HepG2 (cell line): ENCODE measurements at regions not wholly inside any gene's neighbourhood (a gene's known extent, or its start where the extent isn't known, plus 50 kb on each side); places are given as distances from the start of the nearest gene placed in this dataset.
A peak's percentile ranks its signal among the peaks of the same experiment; 100 is the strongest.

Experiments used
- AHDC1 ChIP-seq: sonication (generic); formaldehyde crosslinking; IDR thresholded peaks from 2 replicates; pipeline ENCODE4 v1.5.1; 2020; ENCODE audit warnings: mild to moderate bottlenecking, missing genetic modification reagents, borderline replicate concordance
- ELF3 ChIP-seq: IDR thresholded peaks from 2 replicates; pipeline ENCODE4 v1.6.1; 2016; ENCODE audit warnings: missing genetic modification reagents, missing compliant biosample characterization
- HMGXB3 ChIP-seq: sonication (generic); formaldehyde crosslinking; IDR thresholded peaks from 2 replicates; pipeline ENCODE4 v1.4.0; 2020; ENCODE audit warnings: missing genetic modification reagents, borderline replicate concordance
- IRF2 ChIP-seq: IDR thresholded peaks from 2 replicates; pipeline ENCODE4 v1.6.1; 2018; ENCODE audit warnings: missing genetic modification reagents, missing compliant biosample characterization
- MIXL1 ChIP-seq: IDR thresholded peaks from 2 replicates; pipeline ENCODE4 v1.6.1; 2016
- NR2F1 ChIP-seq, 2 experiments: fragments of 450-650 bp in 1 of 2; formaldehyde crosslinking in 1 of 2; IDR thresholded peaks; 2 replicates each; pipeline versions ENCODE4 v1.5.0 to v1.6.1; 2016 to 2020; ENCODE audit warnings: mild to moderate bottlenecking in 1 of 2, missing compliant biosample characterization in 1 of 2, missing genetic modification reagents in 1 of 2, moderate library complexity in 1 of 2
- NR2F6 ChIP-seq, 2 experiments: IDR thresholded peaks; 2 replicates each; pipeline ENCODE4 v1.6.1; 2016; ENCODE audit warnings: antibody characterized with exemption in 1 of 2, mild to moderate bottlenecking in 1 of 2
- SMC3 ChIP-seq: IDR thresholded peaks from 2 replicates; pipeline ENCODE4 v1.6.1; 2011; ENCODE audit warnings: low read length, improper control_type of control experiment
- ZNF136 ChIP-seq: sonication (generic); formaldehyde crosslinking; IDR thresholded peaks from 2 replicates; pipeline ENCODE4 v1.8.1; 2022; ENCODE audit warnings: low read depth, mild to moderate bottlenecking, moderate library complexity, missing genetic modification reagents
- ZNF20 ChIP-seq: sonication (generic); formaldehyde crosslinking; IDR thresholded peaks from 2 replicates; pipeline ENCODE4 v1.4.0; 2020; ENCODE audit warnings: mild to moderate bottlenecking, moderate library complexity, missing genetic modification reagents
- ZNF24 ChIP-seq: fragments of 450-650 bp; IDR thresholded peaks from 2 replicates; pipeline ENCODE4 v1.6.1; 2017; ENCODE audit warnings: antibody characterized with exemption, mild to moderate bottlenecking
- TF ChIP-seq, protein P1 (sequence below): IDR thresholded peaks from 2 replicates; pipeline ENCODE4 v1.6.1; 2016
- TF ChIP-seq, protein P2 (sequence below): sonication (generic); formaldehyde crosslinking; IDR thresholded peaks from 2 replicates; pipeline ENCODE4 v1.4.0; 2020; ENCODE audit warnings: missing genetic modification reagents, mild to moderate bottlenecking, borderline replicate concordance
- TF ChIP-seq, protein P3 (sequence below): sonication (generic); formaldehyde crosslinking; IDR thresholded peaks from 2 replicates; pipeline ENCODE4 v1.4.0; 2020; ENCODE audit warnings: mild to moderate bottlenecking, missing genetic modification reagents

DNA sequence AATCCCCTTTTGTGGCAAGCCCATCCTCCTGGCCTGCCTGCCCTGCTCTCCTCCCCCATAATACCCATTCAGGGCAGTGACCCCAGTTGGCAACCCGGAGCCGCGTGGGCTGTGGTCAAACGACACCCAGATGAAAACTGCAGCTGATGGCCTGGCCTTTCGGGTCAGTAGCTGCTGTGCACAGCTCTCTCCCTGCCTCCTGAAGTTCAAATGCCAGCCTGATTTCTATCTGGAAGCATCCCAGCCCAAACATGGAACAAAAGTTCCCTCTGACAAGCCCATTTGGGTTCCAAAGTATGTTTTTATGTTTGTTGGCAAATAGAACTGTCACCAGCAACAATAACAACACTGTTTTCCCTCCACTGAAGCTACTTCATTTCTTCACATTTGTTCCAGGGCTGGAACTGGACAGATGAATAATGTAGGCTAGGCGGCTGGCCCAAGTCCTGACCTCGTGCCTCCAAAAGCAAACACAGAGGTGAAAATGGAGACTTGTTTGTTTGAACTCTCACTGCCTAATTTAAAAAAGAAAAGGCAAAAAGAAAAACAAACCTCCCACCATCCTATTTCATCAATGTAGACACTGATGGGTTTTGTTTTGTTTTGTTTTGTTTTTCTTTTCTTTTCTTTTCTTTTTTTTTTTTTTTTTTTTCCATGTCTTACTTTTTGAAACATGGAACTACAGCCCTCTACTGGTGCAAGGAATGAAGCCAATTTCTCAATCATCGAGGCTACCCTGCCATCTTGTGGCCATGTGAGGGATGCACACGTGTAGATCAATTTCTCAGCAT lies 179.0 kb downstream of the ADSS2 start (continued):
- TF ChIP-seq ZNF24 (peak; percentile 73), MIXL1 (0 out of 2 replicates have a peak, but pooled peaks have one; percentile 49), SMC3 (peak; percentile 99), NR2F1 (CRISPR knock-in tag; IDR thresholded peaks at IDR 0.05) (peak; percentile 8 to 61; a peak in 1 of 4 replicates), HMGXB3 (CRISPR knock-in tag) (0 out of 2 replicates have a peak, but pooled peaks have one; percentile 51), NR2F6 (IDR thresholded peaks at IDR 0.05) (peak; percentile 51; the same call in 1 of the 2 replicates), NR2F6 (CRISPR knock-in tag; IDR thresholded peaks at IDR 0.05) (no peak), AHDC1 (peak; percentile 22; the same call in 1 of the 2 replicates), ZNF20 (CRISPR knock-in tag) (no peak), ELF3 (no peak), ZNF136 (no peak), IRF2 (CRISPR knock-in tag) (peak; percentile 29; the same call in 1 of the 2 replicates)
- TF ChIP-seq, protein P1, sequence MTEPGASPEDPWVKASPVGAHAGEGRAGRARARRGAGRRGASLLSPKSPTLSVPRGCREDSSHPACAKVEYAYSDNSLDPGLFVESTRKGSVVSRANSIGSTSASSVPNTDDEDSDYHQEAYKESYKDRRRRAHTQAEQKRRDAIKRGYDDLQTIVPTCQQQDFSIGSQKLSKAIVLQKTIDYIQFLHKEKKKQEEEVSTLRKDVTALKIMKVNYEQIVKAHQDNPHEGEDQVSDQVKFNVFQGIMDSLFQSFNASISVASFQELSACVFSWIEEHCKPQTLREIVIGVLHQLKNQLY (CRISPR knock-in tag): 0 out of 2 replicates have a peak, but pooled peaks have one; percentile 20
- TF ChIP-seq, protein P2, sequence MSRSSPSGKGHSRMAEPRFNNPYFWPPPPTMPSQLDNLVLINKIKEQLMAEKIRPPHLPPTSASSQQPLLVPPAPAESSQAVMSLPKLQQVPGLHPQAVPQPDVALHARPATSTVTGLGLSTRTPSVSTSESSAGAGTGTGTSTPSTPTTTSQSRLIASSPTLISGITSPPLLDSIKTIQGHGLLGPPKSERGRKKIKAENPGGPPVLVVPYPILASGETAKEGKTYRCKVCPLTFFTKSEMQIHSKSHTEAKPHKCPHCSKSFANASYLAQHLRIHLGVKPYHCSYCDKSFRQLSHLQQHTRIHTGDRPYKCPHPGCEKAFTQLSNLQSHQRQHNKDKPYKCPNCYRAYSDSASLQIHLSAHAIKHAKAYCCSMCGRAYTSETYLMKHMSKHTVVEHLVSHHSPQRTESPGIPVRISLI: peak; percentile 85; the same call in 1 of the 2 replicates
- TF ChIP-seq, protein P3, sequence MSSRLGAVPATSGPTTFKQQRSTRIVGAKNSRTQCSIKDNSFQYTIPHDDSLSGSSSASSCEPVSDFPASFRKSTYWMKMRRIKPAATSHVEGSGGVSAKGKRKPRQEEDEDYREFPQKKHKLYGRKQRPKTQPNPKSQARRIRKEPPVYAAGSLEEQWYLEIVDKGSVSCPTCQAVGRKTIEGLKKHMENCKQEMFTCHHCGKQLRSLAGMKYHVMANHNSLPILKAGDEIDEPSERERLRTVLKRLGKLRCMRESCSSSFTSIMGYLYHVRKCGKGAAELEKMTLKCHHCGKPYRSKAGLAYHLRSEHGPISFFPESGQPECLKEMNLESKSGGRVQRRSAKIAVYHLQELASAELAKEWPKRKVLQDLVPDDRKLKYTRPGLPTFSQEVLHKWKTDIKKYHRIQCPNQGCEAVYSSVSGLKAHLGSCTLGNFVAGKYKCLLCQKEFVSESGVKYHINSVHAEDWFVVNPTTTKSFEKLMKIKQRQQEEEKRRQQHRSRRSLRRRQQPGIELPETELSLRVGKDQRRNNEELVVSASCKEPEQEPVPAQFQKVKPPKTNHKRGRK (CRISPR knock-in tag): no peak
